ENCODE measurements at regions not wholly inside any gene's neighbourhood (a gene's known extent, or its start where the extent isn't known, plus 50 kb on each side); places are given as distances from the start of the nearest gene placed in this dataset.

DNA sequence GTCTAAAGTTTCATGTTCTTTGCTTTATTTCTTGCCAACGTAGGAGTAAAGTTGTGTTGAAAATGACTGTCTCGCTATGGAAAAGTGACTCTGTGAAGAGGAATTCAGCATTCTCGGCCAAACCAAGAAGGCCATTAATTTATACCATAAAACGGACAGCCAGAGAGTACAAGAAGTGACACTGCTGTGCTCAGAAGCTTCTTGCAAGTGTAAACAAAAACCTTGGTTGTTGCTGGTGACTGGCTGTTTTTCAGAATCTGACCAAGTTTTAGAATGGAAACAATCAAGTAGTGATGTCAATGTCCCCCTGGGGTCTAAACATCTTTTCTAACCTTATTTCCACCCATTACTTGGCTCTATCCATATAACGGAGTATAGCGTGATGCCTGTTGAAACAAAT is 201.9 kb downstream of the INHBA start:
- no peak overlapping the region for H3K27ac Mint-ChIP-seq
- H3K4me1 ChIP-seq (ENCODE audit: insufficient read depth, low read length), result no peaks in the 10 kb centered on the region
- H3K9me3 Mint-ChIP-seq, result no peaks in the 10 kb centered on the region
- TF ChIP-seq, protein P1, sequence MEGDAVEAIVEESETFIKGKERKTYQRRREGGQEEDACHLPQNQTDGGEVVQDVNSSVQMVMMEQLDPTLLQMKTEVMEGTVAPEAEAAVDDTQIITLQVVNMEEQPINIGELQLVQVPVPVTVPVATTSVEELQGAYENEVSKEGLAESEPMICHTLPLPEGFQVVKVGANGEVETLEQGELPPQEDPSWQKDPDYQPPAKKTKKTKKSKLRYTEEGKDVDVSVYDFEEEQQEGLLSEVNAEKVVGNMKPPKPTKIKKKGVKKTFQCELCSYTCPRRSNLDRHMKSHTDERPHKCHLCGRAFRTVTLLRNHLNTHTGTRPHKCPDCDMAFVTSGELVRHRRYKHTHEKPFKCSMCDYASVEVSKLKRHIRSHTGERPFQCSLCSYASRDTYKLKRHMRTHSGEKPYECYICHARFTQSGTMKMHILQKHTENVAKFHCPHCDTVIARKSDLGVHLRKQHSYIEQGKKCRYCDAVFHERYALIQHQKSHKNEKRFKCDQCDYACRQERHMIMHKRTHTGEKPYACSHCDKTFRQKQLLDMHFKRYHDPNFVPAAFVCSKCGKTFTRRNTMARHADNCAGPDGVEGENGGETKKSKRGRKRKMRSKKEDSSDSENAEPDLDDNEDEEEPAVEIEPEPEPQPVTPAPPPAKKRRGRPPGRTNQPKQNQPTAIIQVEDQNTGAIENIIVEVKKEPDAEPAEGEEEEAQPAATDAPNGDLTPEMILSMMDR (IDR thresholded peaks at IDR 0.05), result no peak
- H3K27me3 Mint-ChIP-seq, result no peaks in the 10 kb centered on the region
- no peak overlapping the region for H3K27ac ChIP-seq (ENCODE audit: low read depth in 1 of 2, low read length in 2 of 2)
- POLR2A ChIA-PET, result no interaction called here
- intact Hi-C loops (cut with DNase I, micrococcal nuclease), result no loop called here
- DNase-seq (no peak), ATAC-seq (ENCODE audit: poor library complexity) (no peak)
- H3K36me3 Mint-ChIP-seq (ENCODE audit: low read depth), result no peaks in the 10 kb centered on the region
- no peak overlapping the region for H3K4me3 ChIP-seq (ENCODE audit: low read length)
- H3K9me3 ChIP-seq (ENCODE audit: control insufficient read depth in 1 of 2, insufficient read depth in 1 of 2, low read length in 2 of 2), result no peaks in the 10 kb centered on the region
- H3K27me3 ChIP-seq (ENCODE audit: control insufficient read depth in 1 of 2, insufficient read depth in 2 of 2, low read length in 2 of 2), result no peaks in the 10 kb centered on the region
- no peaks in the 10 kb centered on the region for H3K4me1 Mint-ChIP-seq (ENCODE audit: low read depth)
- CTCF ChIA-PET, result no interaction called here
- no peaks in the 10 kb centered on the region for H3K36me3 ChIP-seq (ENCODE audit: insufficient read depth, low read length)
- no peak overlapping the region for H3K4me3 Mint-ChIP-seq

DNA sequence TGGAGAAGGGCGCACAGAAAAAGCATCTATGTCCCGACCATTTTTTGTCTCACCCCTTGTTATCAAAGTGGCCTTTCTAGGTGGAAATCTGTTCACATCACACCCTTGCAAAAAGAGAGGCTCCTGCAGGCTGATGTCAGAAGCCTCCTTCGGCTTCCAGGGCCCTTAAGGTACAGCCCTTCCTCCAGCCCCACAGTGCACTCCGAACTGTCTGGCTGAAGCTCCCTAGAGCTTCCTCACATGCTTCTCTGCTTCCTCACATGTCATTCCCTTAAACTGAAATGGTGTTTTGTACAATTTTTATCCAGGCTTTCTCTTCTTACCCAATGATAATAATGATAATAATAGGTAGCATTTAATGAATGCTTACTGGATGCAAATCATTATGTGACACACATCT is 210.3 kb downstream of the INHBA start:
- Histone ChIP-seq H3K27ac (ENCODE audit: low read depth in 1 of 2, low read length in 2 of 2) (no peak overlapping the region), H3K4me1 (ENCODE audit: insufficient read depth, low read length) (no peaks in the 10 kb centered on the region), H3K4me3 (ENCODE audit: low read length) (no peak overlapping the region), H3K27me3 (ENCODE audit: control insufficient read depth in 1 of 2, insufficient read depth in 2 of 2, low read length in 2 of 2) (no peaks in the 10 kb centered on the region), H3K9me3 (ENCODE audit: control insufficient read depth in 1 of 2, insufficient read depth in 1 of 2, low read length in 2 of 2) (peaks cover 0 to 6% of the 10 kb centered on the region in 2 experiments), H3K36me3 (ENCODE audit: insufficient read depth, low read length) (no peaks in the 10 kb centered on the region)
- no peak for DNase-seq
- CTCF ChIA-PET, result no interaction called here
- Mint-ChIP-seq H3K27me3 (no peaks in the 10 kb centered on the region), H3K36me3 (ENCODE audit: low read depth) (no peaks in the 10 kb centered on the region), H3K4me1 (ENCODE audit: low read depth) (no peaks in the 10 kb centered on the region), H3K9me3 (no peaks in the 10 kb centered on the region), H3K4me3 (no peak overlapping the region), H3K27ac (no peak overlapping the region)
- POLR2A ChIA-PET, result no interaction called here
- no peak for ATAC-seq (ENCODE audit: poor library complexity)
- intact Hi-C loops (cut with DNase I, micrococcal nuclease), result no loop called here
- TF ChIP-seq, protein P1 (IDR thresholded peaks at IDR 0.05), result no peak

DNA sequence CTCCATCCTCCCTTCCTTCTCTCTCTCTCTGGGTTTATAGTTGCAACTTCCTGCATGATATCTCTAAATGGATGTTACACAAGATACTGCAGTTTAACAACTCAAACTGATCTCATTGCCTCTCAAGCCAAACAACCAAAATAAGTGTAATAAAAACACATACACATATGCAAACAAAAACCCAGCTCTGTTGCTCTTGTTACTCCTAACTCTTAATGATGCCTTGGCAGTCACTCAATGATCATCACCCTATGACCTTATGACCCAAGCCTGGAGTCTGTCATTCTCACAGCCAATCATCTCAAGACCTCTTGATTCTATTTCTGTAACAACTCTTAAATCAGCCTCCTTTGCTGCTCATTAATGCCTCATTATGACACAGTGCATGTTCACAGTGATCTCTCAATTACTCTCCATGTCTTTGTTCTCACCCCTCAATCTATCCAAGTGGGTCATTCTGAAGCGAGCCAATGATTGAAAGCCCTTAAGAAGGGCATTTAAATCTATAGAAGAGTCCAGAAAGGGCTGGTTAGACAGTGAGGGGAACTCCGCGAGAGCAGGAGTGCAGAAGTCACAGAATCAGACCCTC is 210.9 kb downstream of the INHBA start:
- Histone ChIP-seq H3K27ac (ENCODE audit: low read depth in 1 of 2, low read length in 2 of 2) (no peak overlapping the region), H3K36me3 (ENCODE audit: insufficient read depth, low read length) (no peaks in the 10 kb centered on the region), H3K4me3 (ENCODE audit: low read length) (no peak overlapping the region), H3K9me3 (ENCODE audit: control insufficient read depth in 1 of 2, insufficient read depth in 1 of 2, low read length in 2 of 2) (peaks cover 0 to 6% of the 10 kb centered on the region in 2 experiments), H3K27me3 (ENCODE audit: control insufficient read depth in 1 of 2, insufficient read depth in 2 of 2, low read length in 2 of 2) (no peaks in the 10 kb centered on the region), H3K4me1 (ENCODE audit: insufficient read depth, low read length) (no peaks in the 10 kb centered on the region)
- H3K9me3 Mint-ChIP-seq, result no peaks in the 10 kb centered on the region
- ChIA-PET POLR2A (no interaction called here), CTCF (no interaction called here)
- no peaks in the 10 kb centered on the region for H3K4me1 Mint-ChIP-seq (ENCODE audit: low read depth)
- H3K27me3 Mint-ChIP-seq, result no peaks in the 10 kb centered on the region
- intact Hi-C loops (cut with DNase I, micrococcal nuclease), result no loop called here
- no peaks in the 10 kb centered on the region for H3K36me3 Mint-ChIP-seq (ENCODE audit: low read depth)
- H3K27ac Mint-ChIP-seq, result no peak overlapping the region
- no peak overlapping the region for H3K4me3 Mint-ChIP-seq
- ATAC-seq (ENCODE audit: poor library complexity), result no peak
- no peak for DNase-seq
- TF ChIP-seq, protein P1 (IDR thresholded peaks at IDR 0.05), result no peak
